Mucosa of descending colon (tissue), 3 donors: ENCODE measurements at regions not wholly inside any gene's neighbourhood (a gene's known extent, or its start where the extent isn't known, plus 50 kb on each side); places are given as distances from the start of the nearest gene placed in this dataset.

ENCODE experiments used
- ATAC-seq: fragments of 200-7000 bp; cut with Tn5 transposase; one replicate; pipeline ENCODE4 v1.9.1; 2020; ENCODE audit warnings: mild to moderate bottlenecking, moderate library complexity
- DNase-seq, 3 donors: peaks; one replicate each; pipeline ENCODE4 v3.0.0-alpha.2; 2020
- H3K36me3 ChIP-seq: fragments of 200-600 bp; one replicate; pipeline ENCODE4 v1.8.0; 2021; ENCODE audit warnings: low read depth, mild to moderate bottlenecking
- H3K4me1 ChIP-seq: fragments of 200-600 bp; one replicate; pipeline ENCODE4 v1.8.0; 2021; ENCODE audit warnings: low read depth, mild to moderate bottlenecking
- H3K4me3 ChIP-seq: fragments of 200-600 bp; one replicate; pipeline ENCODE4 v1.8.0; 2021; ENCODE audit warnings: mild to moderate bottlenecking
- H3K9me3 ChIP-seq: fragments of 200-600 bp; one replicate; pipeline ENCODE4 v1.8.0; 2021; ENCODE audit warnings: mild to moderate bottlenecking
- intact Hi-C, 2 donors: fragments of 100-400 bp; cut with DNase I in 1 of 2; cut with micrococcal nuclease in 1 of 2; formaldehyde crosslinking; loops; one replicate each; pipeline versions ENCODE4 v1.11.0 to v1.11.1; 2022; cut with DNase I, micrococcal nuclease
- TF ChIP-seq, protein P1 (sequence below): fragments of 200-600 bp; IDR thresholded peaks from one replicate; pipeline ENCODE4 v1.8.0; 2022; ENCODE audit warnings: antibody characterized with exemption, mild to moderate bottlenecking
- donor health status: DM: no; HTN: no; CAD: no; lungs with moderate emphysema.
- donor health status: DM: no; HTN: no; CAD: no.
- donor health status: DM: no; HTN: yes; CAD: no.

DNA sequence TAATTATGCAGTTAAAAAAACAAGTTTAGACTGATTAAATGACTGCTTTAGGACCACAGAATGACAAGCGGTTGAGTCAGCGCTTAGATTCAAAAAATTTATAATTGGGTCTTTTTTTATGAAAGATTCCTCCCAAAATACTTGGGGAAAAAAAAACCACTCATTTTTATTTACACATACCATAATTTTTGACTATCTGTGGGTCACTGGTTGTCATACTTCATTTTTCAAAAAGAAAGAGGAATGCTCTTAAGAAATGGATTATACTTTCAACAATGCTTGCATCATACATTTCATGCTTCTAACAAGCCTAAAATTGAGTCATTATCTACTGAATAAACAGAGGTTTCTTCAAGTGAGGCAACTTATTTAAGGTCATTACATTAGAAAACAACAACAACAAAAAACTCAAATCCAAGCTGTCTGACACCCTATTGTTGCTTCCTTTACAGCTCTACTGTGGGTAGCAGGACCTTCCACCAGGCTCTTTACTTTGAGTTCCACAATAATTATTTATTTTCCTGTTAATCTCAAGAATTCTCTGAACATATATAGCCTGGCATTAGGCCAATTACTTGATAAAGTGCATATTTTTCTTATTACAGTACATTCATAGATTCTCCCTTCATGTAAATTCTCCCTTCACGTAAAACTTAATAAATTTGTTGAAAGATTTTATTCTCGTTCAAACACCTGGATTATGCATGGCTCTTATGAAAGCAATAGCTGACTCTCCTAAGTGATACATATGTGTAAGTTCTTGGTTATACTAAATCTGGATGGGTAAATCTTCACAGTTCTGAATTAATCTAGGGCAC is 445.5 kb downstream of the PCDH10 start:
- no peaks in the 10 kb centered on the region for H3K9me3 ChIP-seq
- no peaks in the 10 kb centered on the region for H3K36me3 ChIP-seq
- TF ChIP-seq, protein P1, sequence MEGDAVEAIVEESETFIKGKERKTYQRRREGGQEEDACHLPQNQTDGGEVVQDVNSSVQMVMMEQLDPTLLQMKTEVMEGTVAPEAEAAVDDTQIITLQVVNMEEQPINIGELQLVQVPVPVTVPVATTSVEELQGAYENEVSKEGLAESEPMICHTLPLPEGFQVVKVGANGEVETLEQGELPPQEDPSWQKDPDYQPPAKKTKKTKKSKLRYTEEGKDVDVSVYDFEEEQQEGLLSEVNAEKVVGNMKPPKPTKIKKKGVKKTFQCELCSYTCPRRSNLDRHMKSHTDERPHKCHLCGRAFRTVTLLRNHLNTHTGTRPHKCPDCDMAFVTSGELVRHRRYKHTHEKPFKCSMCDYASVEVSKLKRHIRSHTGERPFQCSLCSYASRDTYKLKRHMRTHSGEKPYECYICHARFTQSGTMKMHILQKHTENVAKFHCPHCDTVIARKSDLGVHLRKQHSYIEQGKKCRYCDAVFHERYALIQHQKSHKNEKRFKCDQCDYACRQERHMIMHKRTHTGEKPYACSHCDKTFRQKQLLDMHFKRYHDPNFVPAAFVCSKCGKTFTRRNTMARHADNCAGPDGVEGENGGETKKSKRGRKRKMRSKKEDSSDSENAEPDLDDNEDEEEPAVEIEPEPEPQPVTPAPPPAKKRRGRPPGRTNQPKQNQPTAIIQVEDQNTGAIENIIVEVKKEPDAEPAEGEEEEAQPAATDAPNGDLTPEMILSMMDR, result no peak
- no peaks in the 10 kb centered on the region for H3K4me1 ChIP-seq
- H3K4me3 ChIP-seq, result no peak overlapping the region
- ATAC-seq, result no peak
- no peak for DNase-seq
- intact Hi-C loops, result no loop called here

DNA sequence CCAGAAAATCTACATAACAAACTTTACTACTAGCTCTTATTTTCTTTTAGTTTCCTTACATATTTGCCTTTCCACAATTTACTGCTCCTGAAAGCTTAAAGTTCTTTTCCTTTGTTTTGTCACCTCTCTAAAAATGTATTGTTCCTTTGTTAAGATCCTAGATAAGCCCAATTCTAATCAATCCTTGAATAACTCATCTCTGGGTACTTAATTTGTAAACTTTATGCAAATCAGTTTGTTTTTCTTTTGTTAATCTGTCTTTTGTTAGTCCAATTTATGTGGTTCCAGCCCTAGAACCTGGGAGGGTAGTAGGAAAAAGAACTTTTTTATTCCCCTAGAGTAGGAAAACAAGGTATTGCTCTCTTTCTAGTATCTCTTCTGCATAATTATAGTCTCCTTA is 444.7 kb downstream of the PCDH10 start:
- Histone ChIP-seq H3K4me3 (no peak overlapping the region), H3K36me3 (no peaks in the 10 kb centered on the region), H3K9me3 (no peaks in the 10 kb centered on the region), H3K4me1 (no peaks in the 10 kb centered on the region)
- TF ChIP-seq, protein P1, result no peak
- intact Hi-C loops, result no loop called here
- ATAC-seq (no peak), DNase-seq (no peak)

DNA sequence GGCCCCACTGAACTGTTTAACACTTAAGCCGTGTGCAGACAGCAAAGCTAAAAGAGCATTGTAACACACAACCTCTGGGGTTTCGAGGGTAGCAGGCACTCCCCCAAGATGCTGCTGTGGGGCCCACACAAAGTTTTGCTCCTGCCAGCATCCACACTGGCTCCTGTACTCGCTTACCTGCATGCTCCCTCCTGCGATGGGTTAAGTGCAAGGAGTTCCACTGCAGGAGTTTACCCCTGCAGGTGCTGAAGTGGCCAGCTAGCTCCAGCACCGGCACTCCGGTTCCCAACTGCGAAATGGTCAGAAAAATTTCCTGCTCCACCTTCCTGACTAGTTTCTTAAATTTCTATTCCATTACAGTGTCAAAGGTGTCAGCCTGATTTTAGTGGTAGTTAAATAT is 443.5 kb downstream of the PCDH10 start:
- no peak overlapping the region for H3K4me3 ChIP-seq
- DNase-seq (no peak), ATAC-seq (no peak)
- no peaks in the 10 kb centered on the region for H3K9me3 ChIP-seq
- H3K4me1 ChIP-seq, result no peaks in the 10 kb centered on the region
- no peaks in the 10 kb centered on the region for H3K36me3 ChIP-seq
- intact Hi-C loops, result no loop called here
- TF ChIP-seq, protein P1, result no peak

DNA sequence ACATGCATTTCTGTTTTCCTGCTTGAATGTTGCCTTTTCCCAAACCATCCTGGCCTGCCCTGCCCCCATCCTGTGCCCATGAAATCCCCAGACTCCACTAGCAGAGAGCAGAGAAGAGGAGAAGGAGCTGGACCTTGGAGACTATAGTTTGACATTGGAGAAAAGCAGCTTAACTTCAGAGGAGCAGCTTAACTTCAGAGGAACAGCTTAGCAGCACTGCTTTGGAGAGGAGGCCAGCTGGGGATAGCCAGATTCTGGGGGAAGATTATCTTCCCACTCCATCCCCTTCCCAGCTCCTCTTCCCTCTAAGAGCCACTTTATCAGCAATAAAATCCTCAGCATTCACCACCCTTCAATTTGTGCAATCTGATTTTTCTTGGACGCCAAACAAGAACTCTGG is 443.0 kb downstream of the PCDH10 start:
- no peak overlapping the region for H3K4me3 ChIP-seq
- no peaks in the 10 kb centered on the region for H3K36me3 ChIP-seq
- no peaks in the 10 kb centered on the region for H3K4me1 ChIP-seq
- TF ChIP-seq, protein P1, result no peak
- no peak for ATAC-seq
- H3K9me3 ChIP-seq, result no peaks in the 10 kb centered on the region
- intact Hi-C loops, result no loop called here
- no peak for DNase-seq

DNA sequence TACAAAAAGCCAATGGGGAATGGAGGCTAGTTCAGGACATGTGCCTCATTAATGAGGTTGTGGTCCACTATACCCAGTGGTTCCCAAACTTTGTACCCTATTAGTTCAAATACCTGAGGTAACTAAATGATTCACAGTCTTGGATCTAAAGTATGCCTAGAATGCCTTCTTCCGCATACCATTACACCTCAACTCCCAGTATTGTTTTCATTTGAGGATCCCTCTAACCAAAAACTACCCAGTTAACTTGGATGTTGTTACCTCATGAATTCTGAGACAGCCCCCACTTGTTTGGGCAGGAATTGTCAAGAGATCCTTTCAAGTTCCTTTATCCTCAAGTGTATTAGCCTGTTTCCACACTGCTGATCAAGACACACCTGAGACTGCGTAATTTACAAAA is 439.2 kb downstream of the PCDH10 start:
- Histone ChIP-seq H3K36me3 (no peaks in the 10 kb centered on the region), H3K4me1 (no peaks in the 10 kb centered on the region), H3K4me3 (no peak overlapping the region), H3K9me3 (no peaks in the 10 kb centered on the region)
- no peak for ATAC-seq
- DNase-seq, result no peak
- intact Hi-C loops, result no loop called here
- TF ChIP-seq, protein P1, result no peak

DNA sequence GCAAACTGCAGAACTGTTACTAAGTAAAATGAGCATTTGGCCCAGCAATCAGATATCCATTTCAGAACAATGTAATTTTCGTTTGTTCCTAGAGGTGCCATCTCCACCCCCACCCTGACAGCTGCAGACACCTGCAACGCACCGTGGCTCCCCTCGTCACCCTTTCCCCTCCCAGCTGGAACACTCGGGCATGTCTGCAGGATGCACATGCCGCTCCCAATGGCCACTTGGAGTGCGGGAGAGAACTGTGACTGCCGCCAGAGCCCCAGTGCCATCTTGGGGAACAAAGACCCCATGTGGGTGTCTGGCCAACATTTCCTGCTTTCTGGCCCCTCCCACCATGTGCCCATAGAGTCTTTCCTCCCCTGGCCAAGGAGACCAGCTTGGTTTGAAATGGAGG is 436.2 kb downstream of the PCDH10 start:
- Histone ChIP-seq H3K36me3 (no peaks in the 10 kb centered on the region), H3K4me1 (no peaks in the 10 kb centered on the region), H3K9me3 (no peaks in the 10 kb centered on the region), H3K4me3 (no peak overlapping the region)
- no peak for DNase-seq
- TF ChIP-seq, protein P1, result no peak
- no peak for ATAC-seq
- intact Hi-C loops, result no loop called here
